GM21367 (cell line): ENCODE measurements at regions not wholly inside any gene's neighbourhood (a gene's known extent, or its start where the extent isn't known, plus 50 kb on each side); places are given as distances from the start of the nearest gene placed in this dataset.

Experiments used
- ATAC-seq: cut with Tn5 transposase; IDR thresholded peaks from one replicate; pipeline ENCODE4 v1.9.1; 2021; ENCODE audit not compliant: unreplicated experiment

DNA sequence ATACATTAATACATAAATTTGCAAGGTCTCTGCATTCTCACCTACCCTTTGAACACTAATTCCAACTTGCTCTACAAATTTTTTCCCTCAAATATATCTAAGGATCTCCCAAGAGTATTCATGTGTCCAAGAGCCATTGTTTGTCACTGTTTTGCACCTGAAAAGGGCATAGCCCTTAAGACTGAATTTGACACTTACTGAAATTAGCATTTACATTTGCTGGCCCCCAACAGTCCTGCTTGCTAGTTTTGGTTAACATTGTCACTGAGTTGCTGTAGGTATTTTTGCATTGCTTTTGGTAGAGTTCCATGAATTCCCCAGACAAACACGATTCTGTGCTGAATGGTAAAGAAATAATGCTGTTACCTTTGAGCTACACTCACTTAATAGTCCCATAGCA lies 57.3 kb downstream of the KCNA4 start:
- no peak for ATAC-seq

DNA sequence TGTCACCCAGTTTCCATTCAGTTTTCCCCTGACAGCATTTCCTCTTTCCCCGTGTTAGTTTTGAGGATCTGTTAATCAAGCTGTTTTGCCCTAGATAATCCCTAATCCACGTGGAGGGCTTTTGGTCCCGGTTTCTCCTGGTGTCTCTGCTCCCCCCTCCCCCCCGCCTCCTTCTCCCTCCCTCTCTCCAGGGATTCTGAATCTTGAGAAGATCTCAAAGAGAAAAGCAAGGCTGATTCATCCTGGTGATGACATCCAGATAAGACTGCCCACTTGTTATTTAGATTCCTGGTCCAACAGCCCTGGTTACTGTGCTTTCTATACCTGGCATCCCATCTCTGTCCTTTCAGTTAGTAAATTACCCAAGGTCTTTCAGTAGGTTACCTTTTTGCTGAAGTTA lies 59.4 kb downstream of the KCNA4 start:
- ATAC-seq = no peak

DNA sequence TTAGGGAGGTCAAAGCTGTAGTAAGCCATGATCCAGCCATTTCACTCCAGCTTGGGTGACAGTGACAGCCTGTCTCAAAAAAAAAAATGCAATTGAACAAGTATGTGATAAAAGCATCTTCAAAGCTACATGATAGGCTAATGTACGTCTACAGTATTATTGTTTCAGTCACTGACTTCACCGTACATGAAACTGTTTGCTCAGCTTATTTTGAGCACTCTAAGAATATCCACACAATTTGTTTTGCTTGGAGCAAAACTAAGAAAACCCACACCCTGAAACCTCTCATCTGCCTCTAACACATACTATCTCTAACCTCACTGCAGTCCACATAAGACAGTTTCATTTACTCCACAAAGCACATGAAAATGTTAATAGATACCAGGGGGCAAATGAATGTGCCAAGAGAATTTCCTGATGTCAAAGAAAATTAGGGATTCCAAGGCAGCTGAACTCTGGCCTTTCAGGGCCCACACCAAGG lies 60.7 kb downstream of the KCNA4 start:
- ATAC-seq = no peak

DNA sequence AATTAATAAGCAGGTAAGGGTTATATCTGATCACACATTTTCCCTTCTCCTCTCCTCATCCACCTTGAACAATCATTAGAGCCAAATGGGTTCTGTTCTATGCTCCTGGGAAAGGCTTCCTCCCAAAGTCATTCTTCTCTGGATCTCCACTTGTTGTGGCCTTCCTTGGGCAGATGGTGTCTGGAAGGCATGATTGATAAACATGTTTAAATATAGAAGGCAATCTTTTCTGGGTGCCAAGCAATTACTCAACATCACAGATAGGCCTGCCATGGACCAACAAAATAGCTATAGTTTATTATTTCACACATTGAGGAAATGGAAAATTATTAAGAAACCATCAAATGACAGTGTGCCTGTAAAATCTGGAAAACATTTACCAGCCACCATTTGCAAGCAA lies 73.5 kb downstream of the KCNA4 start:
- no peak for ATAC-seq

DNA sequence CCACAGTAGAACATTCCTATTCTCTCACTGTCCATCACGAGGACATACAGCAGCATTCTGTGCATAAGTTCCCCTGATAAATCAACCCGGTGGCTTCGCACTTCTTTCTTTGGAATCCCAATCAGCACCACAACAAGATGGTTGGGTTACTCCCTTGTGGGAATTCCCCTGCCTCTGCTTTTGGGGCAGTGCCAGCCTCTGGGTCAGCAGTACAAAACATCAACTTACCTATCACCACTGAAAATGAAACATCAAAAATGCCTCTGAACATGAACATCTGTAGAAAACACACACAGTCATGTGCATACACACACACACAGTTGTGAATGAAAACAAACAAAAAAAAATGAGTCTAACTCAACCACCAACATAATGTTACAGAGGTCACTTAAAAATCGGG lies 79.3 kb downstream of the KCNA4 start:
- ATAC-seq = no peak

DNA sequence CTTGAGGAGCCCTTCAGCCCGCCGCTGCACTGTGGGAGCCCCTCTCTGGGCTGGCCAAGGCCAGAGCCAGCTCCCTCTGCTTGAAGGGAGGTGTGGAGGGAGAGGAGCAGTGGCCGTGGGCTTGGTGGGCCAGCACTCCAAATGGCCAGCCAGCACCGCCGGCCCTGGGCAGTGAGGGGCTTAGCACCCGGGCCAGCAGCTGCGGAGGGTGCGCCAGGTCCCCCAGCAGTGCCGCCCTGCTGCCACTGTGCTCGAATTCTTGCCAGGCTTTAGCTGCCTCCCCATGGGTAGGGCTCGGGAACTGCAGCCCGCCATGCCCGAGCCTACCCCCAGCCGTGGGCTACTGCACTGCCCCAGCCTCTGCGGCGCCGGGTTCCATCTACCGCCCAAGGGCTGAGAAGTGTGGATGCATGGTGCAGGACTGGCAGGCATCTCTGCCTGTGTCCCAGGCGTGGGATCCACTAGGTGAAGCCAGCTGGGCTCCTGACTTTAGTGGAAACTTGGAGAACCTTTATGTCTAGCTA lies 82.7 kb downstream of the KCNA4 start:
- no peak for ATAC-seq

- no peak for ATAC-seq
Measured at GRCh38 chr11:29916040-29916439, 100.8 kb downstream of the KCNA4 start.

DNA sequence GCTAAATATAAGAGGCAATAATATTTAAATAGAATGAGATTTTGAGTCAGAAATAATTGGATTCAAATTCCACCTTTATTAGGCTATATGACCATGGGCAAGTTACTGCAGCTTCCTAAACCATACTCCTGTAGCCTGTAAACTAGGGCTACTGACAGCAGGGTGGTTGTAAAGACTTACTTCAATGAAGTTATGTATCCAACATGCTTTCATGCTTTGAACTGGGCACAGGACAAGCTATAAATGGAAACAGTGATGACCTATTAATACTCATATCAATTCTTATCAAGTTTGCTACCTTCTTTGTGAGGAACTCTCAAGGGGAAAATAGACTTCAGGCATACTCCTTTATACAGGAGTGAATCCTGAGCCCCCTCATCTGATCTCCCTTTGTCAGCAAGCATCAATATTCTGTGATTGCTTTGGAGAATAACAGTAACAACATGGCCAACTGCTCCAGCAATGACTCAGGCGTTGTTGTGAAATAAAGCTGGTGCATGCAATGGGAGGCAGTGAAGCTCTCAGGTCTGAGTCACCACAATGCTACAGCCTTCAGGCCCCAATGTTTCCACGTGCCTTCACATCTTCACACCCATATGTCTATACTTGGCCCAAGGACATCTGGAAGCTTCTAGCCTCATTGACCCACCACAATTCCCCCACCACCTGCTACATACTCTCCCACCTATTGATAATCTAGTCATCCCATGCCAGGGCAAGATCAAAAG lies 102.5 kb downstream of the KCNA4 start:
- no peak for ATAC-seq

DNA sequence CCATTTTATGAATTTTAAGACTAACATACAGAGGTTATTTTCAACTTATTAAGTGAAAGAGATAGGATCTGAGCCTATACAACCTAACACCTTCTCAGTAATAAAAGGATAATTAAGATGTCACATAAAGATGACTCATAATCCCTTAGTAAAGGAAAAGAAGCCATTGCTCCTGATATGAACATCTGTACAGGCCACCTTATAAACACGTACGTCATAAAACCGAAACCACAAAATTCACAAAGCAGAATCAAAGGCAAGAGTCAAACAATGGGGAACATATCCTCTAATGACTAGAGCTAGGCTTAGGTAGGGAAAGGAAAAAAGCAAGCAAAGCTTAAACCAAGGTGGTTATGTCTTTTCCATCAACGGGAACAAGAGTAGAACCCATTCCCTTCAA lies 103.5 kb downstream of the KCNA4 start:
- ATAC-seq = no peak

DNA sequence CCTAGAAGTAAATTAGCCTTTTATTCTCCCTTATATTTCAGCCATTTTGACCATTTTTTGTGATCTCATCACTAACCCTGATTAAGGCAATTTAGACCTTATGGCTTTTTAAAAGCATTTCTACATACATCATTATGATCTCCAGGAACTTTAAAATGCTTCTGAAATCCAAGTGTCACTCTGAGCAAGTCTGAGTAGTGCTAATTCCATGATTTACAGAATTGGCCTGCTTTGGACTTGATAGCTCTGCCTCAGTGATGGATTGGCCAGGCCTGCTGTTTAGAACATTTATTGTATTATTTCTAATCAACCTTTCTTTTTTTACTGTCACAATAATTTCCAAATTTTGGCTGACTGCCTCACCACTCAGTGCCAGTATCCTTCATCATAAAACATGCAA lies 116.4 kb downstream of the KCNA4 start:
- no peak for ATAC-seq

DNA sequence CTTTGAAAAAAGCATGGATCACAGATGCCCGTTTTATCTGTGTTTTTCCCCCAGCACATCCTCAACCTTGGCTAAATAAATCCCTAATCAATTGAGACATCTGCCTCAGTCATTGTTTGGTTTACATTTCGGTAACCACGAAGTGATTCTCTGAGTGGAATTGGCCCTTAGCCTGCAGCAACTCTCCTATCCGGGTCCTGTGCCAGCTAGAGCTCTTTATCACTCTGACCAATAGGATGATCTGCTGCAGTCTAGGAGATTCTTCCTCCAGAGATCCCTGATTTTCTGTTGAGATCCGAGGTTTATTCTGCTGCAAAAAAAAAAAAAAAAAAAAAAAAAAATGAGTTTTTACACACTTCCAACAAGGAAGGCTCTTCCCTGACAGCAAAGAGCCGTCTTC lies 137.3 kb downstream of the KCNA4 start:
- ATAC-seq = no peak

GRCh38 chr11:29876192-29876591 lies 140.6 kb downstream of the KCNA4 start:
- no peak for ATAC-seq

GRCh38 chr11:29847219-29847618 lies 169.6 kb downstream of the KCNA4 start:
- ATAC-seq = no peak

- no peak for ATAC-seq
Measured at GRCh38 chr11:29844701-29845379, 172.0 kb downstream of the KCNA4 start.

DNA sequence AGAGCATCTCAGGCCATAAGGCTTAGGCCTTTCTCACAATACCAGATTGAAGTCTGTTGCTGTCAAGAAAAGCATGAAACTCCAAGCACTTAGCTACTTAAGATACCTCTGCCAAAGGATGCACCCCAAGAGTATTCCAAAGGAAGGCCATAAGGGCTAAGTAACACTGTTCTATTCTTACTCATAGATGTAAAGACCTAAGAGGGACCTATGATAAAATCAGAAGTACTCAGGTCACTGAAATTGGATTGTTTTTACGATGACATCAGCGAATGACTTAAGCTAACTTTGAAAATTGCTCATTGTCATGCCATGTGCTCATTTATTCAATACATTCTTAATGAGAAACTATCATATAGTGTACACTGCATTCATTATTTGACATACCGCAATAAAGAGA lies 172.8 kb downstream of the KCNA4 start:
- ATAC-seq = no peak

- ATAC-seq = no peak
Measured at GRCh38 chr11:29842061-29842460, 174.8 kb downstream of the KCNA4 start.

- no peak for ATAC-seq
Measured at GRCh38 chr11:29826878-29827277, 190.0 kb downstream of the KCNA4 start.

DNA sequence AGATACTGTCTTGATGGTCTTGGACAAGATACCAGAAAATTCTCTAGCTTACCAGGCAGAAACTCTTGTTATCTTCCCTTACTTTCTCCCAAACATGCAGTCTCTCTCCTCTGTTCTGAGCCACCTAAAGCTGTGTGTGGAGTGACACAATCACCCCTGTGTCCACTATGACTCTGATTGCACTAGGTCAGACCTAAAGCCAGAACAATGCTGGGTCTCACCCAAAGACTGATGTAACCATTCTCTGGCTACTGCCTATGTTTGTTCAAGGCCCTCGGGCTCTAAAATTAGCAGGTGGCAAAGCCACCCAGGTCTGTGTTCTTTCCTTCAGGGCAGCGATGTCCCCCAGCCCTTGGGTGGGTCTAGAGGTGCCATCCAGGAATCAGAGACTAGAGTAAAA lies 200.5 kb downstream of the KCNA4 start:
- ATAC-seq = no peak

DNA sequence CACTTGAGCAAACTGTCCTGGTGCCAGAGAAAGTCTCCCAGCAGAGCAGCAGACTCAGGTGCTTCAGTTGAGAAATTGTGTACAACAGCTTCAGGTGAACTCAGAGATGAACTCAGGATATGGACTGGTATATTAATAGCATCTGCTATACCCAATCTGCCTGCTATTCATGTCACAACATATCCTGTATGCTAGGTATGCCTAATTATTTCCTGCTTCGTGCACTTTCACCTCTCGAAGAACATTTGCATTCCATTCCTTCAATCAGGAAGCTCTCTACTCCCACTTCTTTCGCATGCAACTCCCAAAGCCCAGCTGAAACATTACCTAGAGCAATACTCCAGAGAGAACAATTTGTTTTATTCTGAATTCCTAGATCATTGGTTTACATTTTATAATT lies 207.7 kb downstream of the KCNA4 start:
- no peak for ATAC-seq

DNA sequence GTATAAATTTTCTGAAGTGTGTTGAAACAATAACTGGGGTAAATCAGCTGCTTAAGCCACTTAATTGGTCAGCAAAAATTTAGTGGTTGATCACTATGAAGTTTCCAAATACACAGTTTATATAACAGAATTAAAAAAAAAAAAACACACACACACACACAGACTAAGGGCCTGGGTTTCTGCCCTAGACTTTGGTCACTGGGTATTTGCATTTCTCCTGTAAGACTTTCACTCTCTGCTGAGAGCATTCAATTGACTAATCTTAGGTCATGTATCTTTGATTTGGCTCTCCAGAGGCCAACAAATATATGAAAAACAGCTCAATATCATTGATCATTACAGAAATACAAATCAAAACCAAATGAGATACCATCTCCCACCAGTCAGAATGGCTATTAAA lies 214.3 kb downstream of the KCNA4 start:
- ATAC-seq = no peak

GRCh38 chr11:29801561-29801960 lies 215.3 kb downstream of the KCNA4 start:
- ATAC-seq = no peak

DNA sequence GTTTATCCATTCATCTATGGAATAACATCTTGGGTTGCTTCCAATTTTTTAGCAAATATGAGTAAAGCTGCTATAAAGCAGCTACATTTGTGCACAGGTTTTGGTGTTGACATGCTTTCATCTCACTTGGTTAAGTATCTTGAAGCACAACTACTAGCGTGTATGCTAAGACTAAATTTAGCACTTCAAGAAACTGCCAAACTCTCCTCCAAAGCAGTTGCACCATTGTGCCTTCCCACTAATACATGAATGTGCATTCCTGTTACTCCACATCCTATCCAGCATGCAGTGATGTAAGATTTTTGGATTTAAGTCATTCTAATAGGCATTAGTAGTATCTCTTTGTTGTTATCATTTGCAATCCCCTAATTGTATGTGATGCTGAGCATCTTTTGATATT lies 230.7 kb downstream of the KCNA4 start:
- no peak for ATAC-seq
